Thyroid gland (tissue), 4 donors: ENCODE measurements at regions not wholly inside any gene's neighbourhood (a gene's known extent, or its start where the extent isn't known, plus 50 kb on each side); places are given as distances from the start of the nearest gene placed in this dataset.

Experiments used
- POLR2A ChIP-seq, 2 donors: fragments of 450-650 bp; IDR thresholded peaks; one replicate each; pipeline ENCODE4 v1.6.1; 2017; ENCODE audit warnings: antibody characterized with exemption in 2 of 2, mild to moderate bottlenecking in 2 of 2, moderate library complexity in 1 of 2
- TF ChIP-seq, protein P1 (sequence below), 6 experiments: fragments of 200-600 bp in 3 of 6; fragments of 450-650 bp in 3 of 6; sonication (generic) in 3 of 6; IDR thresholded peaks; one replicate each; pipeline ENCODE4 v1.5.1; 2016 to 2019; ENCODE audit warnings: antibody characterized with exemption in 6 of 6, mild to moderate bottlenecking in 2 of 6, inconsistent platforms in 1 of 6, moderate library complexity in 1 of 6

- no peak for TF ChIP-seq POLR2A (IDR thresholded peaks at IDR 0.05)
- TF ChIP-seq, protein P1, sequence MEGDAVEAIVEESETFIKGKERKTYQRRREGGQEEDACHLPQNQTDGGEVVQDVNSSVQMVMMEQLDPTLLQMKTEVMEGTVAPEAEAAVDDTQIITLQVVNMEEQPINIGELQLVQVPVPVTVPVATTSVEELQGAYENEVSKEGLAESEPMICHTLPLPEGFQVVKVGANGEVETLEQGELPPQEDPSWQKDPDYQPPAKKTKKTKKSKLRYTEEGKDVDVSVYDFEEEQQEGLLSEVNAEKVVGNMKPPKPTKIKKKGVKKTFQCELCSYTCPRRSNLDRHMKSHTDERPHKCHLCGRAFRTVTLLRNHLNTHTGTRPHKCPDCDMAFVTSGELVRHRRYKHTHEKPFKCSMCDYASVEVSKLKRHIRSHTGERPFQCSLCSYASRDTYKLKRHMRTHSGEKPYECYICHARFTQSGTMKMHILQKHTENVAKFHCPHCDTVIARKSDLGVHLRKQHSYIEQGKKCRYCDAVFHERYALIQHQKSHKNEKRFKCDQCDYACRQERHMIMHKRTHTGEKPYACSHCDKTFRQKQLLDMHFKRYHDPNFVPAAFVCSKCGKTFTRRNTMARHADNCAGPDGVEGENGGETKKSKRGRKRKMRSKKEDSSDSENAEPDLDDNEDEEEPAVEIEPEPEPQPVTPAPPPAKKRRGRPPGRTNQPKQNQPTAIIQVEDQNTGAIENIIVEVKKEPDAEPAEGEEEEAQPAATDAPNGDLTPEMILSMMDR (IDR thresholded peaks at IDR 0.05), result no peak
Observed at GRCh38 chr5:2280318-2280717, 397.6 kb upstream of the IRX4 start.
